GM19328 (cell line): ENCODE measurements at regions not wholly inside any gene's neighbourhood (a gene's known extent, or its start where the extent isn't known, plus 50 kb on each side); places are given as distances from the start of the nearest gene placed in this dataset.

Experiments used
- ATAC-seq: cut with Tn5 transposase; IDR thresholded peaks from one replicate; pipeline ENCODE4 v1.9.1; 2021; ENCODE audit warnings: mild to moderate bottlenecking, moderate library complexity; ENCODE audit not compliant: unreplicated experiment

GRCh38 chr1:65741993-65742392, 50.7 kb upstream of the PDE4B start:
- no peak for ATAC-seq
